OCI-LY7 (cell line): ENCODE measurements at regions not wholly inside any gene's neighbourhood (a gene's known extent, or its start where the extent isn't known, plus 50 kb on each side); places are given as distances from the start of the nearest gene placed in this dataset.

Experiments
- BruUV-seq: library from RNA; stranded (reverse); fragments of 400-500 nt; replicated peaks from 2 replicates; lab custom pipeline; 2021; lab: Mats Ljungman, UMichigan
- CTCF ChIA-PET: fragments of 300-600 bp; sonication (Branson Sonifier 250); formaldehyde crosslinking; loops from one replicate; lab custom pipeline; 2022; ENCODE audit warnings: antibody characterized with exemption; ENCODE audit not compliant: unreplicated experiment; lab: Charles Lee
- POLR2A ChIA-PET: fragments of 300-600 bp; sonication (Branson Sonifier 250); formaldehyde crosslinking; loops from one replicate; lab custom pipeline; 2022; ENCODE audit warnings: antibody characterized with exemption; lab: Charles Lee
- DNase-seq: peaks from one replicate; pipeline ENCODE4 v3.0.0-alpha.2; 2015; ENCODE audit warnings: low spot score
- H2AFZ ChIP-seq: fragments of 200-600 bp; sonication (generic), shearing (Covaris generic); 2 replicates; pipeline ENCODE4 v1.6.1; 2014; ENCODE audit warnings: mild to moderate bottlenecking, antibody characterized with exemption, low read length, moderate library complexity
- H3K27ac ChIP-seq: fragments of 200-600 bp; sonication (generic); 2 replicates; pipeline ENCODE4 v1.5.1; 2014; ENCODE audit warnings: mixed run types, low read depth, mild to moderate bottlenecking, moderate library complexity, low read length, inconsistent platforms; ENCODE audit not compliant: poor library complexity, severe bottlenecking
- H3K36me3 ChIP-seq: fragments of 200-600 bp; sonication (generic); 2 replicates; pipeline ENCODE4 v1.6.1; 2014; ENCODE audit warnings: mild to moderate bottlenecking, antibody characterized with exemption, low read length, moderate library complexity, mixed read lengths; ENCODE audit not compliant: insufficient read depth
- H3K4me1 ChIP-seq: fragments of 200-600 bp; sonication (generic); 2 replicates; pipeline ENCODE4 v1.5.1; 2014; ENCODE audit warnings: mild to moderate bottlenecking, low read length; ENCODE audit not compliant: insufficient read depth, poor library complexity, severe bottlenecking
- H3K4me2 ChIP-seq: fragments of 200-600 bp; sonication (generic); 2 replicates; pipeline ENCODE4 v1.6.1; 2014; ENCODE audit warnings: mild to moderate bottlenecking, low read length
- H3K4me3 ChIP-seq: fragments of 200-600 bp; sonication (generic); 2 replicates; pipeline ENCODE4 v1.5.1; 2014; ENCODE audit warnings: mild to moderate bottlenecking, low read depth, low read length; ENCODE audit not compliant: poor library complexity, severe bottlenecking
- H3K79me2 ChIP-seq: fragments of 200-600 bp; sonication (generic); 2 replicates; pipeline ENCODE4 v1.6.1; 2016; ENCODE audit warnings: low read depth, mild to moderate bottlenecking, low read length, moderate library complexity, mixed read lengths; ENCODE audit not compliant: insufficient read depth
- H3K9me2 ChIP-seq: fragments of 200-600 bp; sonication (generic); 2 replicates; pipeline ENCODE4 v1.6.1; 2016; ENCODE audit warnings: mild to moderate bottlenecking, low read length, mixed read lengths; ENCODE audit not compliant: insufficient read depth
- H3K9me3 ChIP-seq: fragments of 200-600 bp; sonication (generic); 2 replicates; pipeline ENCODE4 v1.6.1; 2014; ENCODE audit warnings: mild to moderate bottlenecking, mixed run types, low read length, mixed read lengths
- H4K20me1 ChIP-seq: fragments of 200-600 bp; sonication (generic); 2 replicates; pipeline ENCODE4 v1.6.1; 2014; ENCODE audit warnings: mild to moderate bottlenecking, antibody characterized with exemption, low read length, moderate library complexity, mixed read lengths; ENCODE audit not compliant: insufficient read depth
- CTCF ChIP-seq: fragments of 200-600 bp; sonication (generic); conservative IDR thresholded peaks from 2 replicates; pipeline ENCODE4 v1.5.1; 2014; ENCODE audit warnings: mild to moderate bottlenecking, antibody characterized with exemption, low read length, moderate library complexity, mixed read lengths
- EZH2phosphoT487 ChIP-seq: fragments of 200-600 bp; sonication (generic); IDR thresholded peaks from 2 replicates; pipeline ENCODE4 v1.6.1; 2018; ENCODE audit warnings: low read depth, borderline replicate concordance, mild to moderate bottlenecking, mixed run types, antibody characterized with exemption, low read length, moderate library complexity, mixed read lengths
- intact Hi-C: fragments of 100-400 bp; cut with micrococcal nuclease; formaldehyde crosslinking; loops from one replicate; pipeline ENCODE4 v1.10.0; 2022; ENCODE audit not compliant: unreplicated experiment

DNA sequence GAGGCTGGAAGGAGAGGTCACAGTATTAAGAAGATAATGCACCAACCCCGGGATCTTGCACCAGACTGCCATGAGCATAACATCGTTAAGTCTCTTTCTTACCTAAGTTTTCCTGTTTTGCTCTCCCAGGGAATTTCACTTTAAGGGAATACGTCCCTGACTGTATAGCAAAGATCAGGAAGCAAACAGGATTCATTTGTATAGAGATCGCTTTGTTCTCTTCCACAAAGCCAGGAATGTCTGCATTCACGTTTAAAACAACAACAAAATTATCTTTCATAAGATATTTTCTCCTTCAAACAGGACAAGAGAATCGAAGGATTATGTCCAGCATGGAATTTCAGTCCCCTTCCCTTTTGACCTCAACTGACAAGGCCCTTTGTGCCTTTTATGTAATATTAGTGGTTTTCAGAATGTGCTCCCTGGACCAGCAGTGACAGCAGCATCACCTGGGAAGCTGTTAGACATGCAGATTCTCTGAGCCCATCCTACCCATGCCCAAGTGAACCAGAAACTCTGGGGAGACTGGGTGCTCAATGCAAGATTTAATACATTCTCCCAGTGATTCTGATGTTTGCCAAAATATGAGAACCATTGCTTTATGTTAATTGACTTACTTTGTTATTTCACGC lies 286.3 kb downstream of the FGFR2 start:
- Histone ChIP-seq H3K36me3 (no peaks in the 10 kb centered on the region), H3K79me2 (no peaks in the 10 kb centered on the region), H3K27ac (no peak overlapping the region), H4K20me1 (no peaks in the 10 kb centered on the region), H3K4me3 (no peak overlapping the region), H3K4me2 (no peak overlapping the region), H2AFZ (no peak overlapping the region), H3K9me2 (no peaks in the 10 kb centered on the region), H3K9me3 (no peaks in the 10 kb centered on the region), H3K4me1 (no peaks in the 10 kb centered on the region)
- no peak for DNase-seq
- POLR2A ChIA-PET, result no interaction called here
- BruUV-seq, result no TSS peak
- CTCF ChIA-PET, result no interaction called here
- TF ChIP-seq CTCF, result no peak
- no peak for TF ChIP-seq EZH2phosphoT487
- intact Hi-C loops, result no loop called here

GRCh38 chr10:121312587-121312986 lies 285.7 kb downstream of the FGFR2 start:
- Histone ChIP-seq H3K4me3 (no peak overlapping the region), H3K4me2 (no peak overlapping the region), H3K4me1 (no peaks in the 10 kb centered on the region), H3K79me2 (no peaks in the 10 kb centered on the region), H3K9me3 (no peaks in the 10 kb centered on the region), H3K9me2 (no peaks in the 10 kb centered on the region), H3K27ac (no peak overlapping the region), H2AFZ (no peak overlapping the region), H4K20me1 (no peaks in the 10 kb centered on the region), H3K36me3 (no peaks in the 10 kb centered on the region)
- no TSS peak for BruUV-seq
- ChIA-PET CTCF (no interaction called here), POLR2A (no interaction called here)
- no peak for DNase-seq
- TF ChIP-seq EZH2phosphoT487, result no peak
- no peak for TF ChIP-seq CTCF
- intact Hi-C loops, result no loop called here

DNA sequence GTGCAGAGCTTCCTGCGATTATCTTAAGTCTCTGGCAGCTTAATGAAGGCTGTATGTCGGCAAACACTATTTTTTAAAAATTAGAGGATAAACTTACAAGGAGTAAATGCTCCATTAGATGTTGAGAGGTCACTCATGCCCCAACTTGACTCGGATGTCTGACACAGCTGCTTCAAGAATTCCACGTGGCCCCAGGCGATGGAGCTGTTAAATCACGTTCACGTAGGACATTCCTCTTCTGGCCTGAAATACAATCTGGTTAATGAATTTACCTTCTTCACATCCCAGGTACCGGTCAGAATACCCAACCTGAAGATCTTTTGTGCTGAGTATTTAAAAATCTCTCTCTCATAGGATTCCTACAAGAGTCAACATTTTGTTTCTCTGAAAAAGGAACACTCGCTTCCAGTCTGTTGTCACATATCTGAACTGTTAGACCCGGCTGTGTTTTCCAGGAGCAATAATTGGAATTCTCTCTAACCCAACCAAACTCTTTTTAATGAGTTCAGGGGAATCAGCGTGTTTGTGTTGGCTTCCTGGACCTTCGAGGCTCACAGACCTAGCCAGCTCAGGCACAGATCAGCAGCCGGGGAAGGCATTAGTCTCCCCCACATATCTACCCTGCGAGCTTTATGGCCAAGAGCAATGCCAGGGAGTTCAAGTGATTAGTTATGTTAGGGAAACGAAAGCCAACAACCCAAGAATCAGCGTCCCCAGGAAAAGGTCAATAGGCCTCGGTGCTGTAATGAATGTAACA lies 284.9 kb downstream of the FGFR2 start:
- Histone ChIP-seq H3K9me2 (no peaks in the 10 kb centered on the region), H3K27ac (no peak overlapping the region), H3K4me2 (no peak overlapping the region), H2AFZ (no peak overlapping the region), H4K20me1 (no peaks in the 10 kb centered on the region), H3K79me2 (no peaks in the 10 kb centered on the region), H3K4me1 (no peaks in the 10 kb centered on the region), H3K4me3 (no peak overlapping the region), H3K9me3 (no peaks in the 10 kb centered on the region), H3K36me3 (no peaks in the 10 kb centered on the region)
- intact Hi-C loops, result no loop called here
- CTCF ChIA-PET, result no interaction called here
- BruUV-seq, result no TSS peak
- POLR2A ChIA-PET, result no interaction called here
- no peak for TF ChIP-seq CTCF
- TF ChIP-seq EZH2phosphoT487, result no peak
- no peak for DNase-seq
